Transverse colon (tissue), 4 donors: ENCODE measurements at regions not wholly inside any gene's neighbourhood (a gene's known extent, or its start where the extent isn't known, plus 50 kb on each side); places are given as distances from the start of the nearest gene placed in this dataset.

Source experiments
- DNase-seq: peaks from one replicate; pipeline ENCODE4 v3.0.0-alpha.2; 2019
- H3K27ac ChIP-seq, 4 donors: fragments of 200-600 bp; sonication (generic); 2 replicates each; pipeline ENCODE4 v1.5.1; 2016 to 2018; ENCODE audit warnings: inconsistent platforms in 4 of 4
- H3K27me3 ChIP-seq: fragments of 200-600 bp; sonication (generic); 2 replicates; pipeline ENCODE4 v1.5.1; 2017; ENCODE audit warnings: inconsistent platforms
- H3K36me3 ChIP-seq, 4 donors: fragments of 200-600 bp; sonication (generic); 2 replicates each; pipeline ENCODE4 v1.5.1; 2017 to 2019; ENCODE audit warnings: inconsistent platforms in 4 of 4
- H3K4me1 ChIP-seq, 4 donors: fragments of 200-600 bp; sonication (generic); 2 replicates each; pipeline ENCODE4 v1.5.1; 2017 to 2020; ENCODE audit warnings: inconsistent platforms in 4 of 4
- H3K4me3 ChIP-seq, 4 donors: fragments of 200-600 bp; sonication (generic); 1 replicate in 1 of 4; 2 replicates in 3 of 4; pipeline versions ENCODE4 v1.5.1 to v1.6.1; 2017 to 2019; ENCODE audit warnings: inconsistent platforms in 4 of 4
- H3K9me3 ChIP-seq, 2 donors: fragments of 200-600 bp; sonication (generic); 2 replicates each; pipeline ENCODE4 v1.5.1; 2017 to 2019; ENCODE audit warnings: inconsistent platforms in 2 of 2
- EP300 ChIP-seq: sonication (generic); formaldehyde crosslinking; IDR thresholded peaks from one replicate; pipeline ENCODE4 v1.6.1; 2017; ENCODE audit warnings: antibody characterized with exemption, low read depth
- POLR2A ChIP-seq: fragments of 450-650 bp; IDR thresholded peaks from one replicate; pipeline ENCODE4 v1.6.1; 2016; ENCODE audit warnings: antibody characterized with exemption, mild to moderate bottlenecking, moderate library complexity
- POLR2AphosphoS5 ChIP-seq, 3 donors: sonication (generic); formaldehyde crosslinking; IDR thresholded peaks; one replicate each; pipeline ENCODE4 v1.6.1; 2016; ENCODE audit warnings: antibody characterized with exemption in 3 of 3
- WGBS, 2 donors: methylation state at CpG; one replicate each; pipeline ENCODE4 v1.1.5; 2018; ENCODE audit warnings: low coverage in 1 of 2; 5-methylcytosine and 5-hydroxymethylcytosine counted together
- in situ Hi-C, 4 donors: fragments of 200-750 bp; cut with MboI; loops; one replicate each; pipeline versions ENCODE4 v1.15.0 to v1.15.1; 2017; ENCODE audit warnings: low sequenced_read_pairs in 3 of 4, low pct_ligation_motif_present in 1 of 4, low pct_unique_long_range_greater_than_20kb in 1 of 4
- intact Hi-C: fragments of 100-400 bp; cut with DNase I; formaldehyde crosslinking; loops from one replicate; pipeline ENCODE4 v1.15.1; 2023; ENCODE audit warnings: low total_unique reads
- TF ChIP-seq, protein P1 (sequence below), 5 experiments: fragments of 200-600 bp in 3 of 5; fragments of 450-650 bp in 2 of 5; sonication (generic) in 3 of 5; IDR thresholded peaks; 1 replicate in 2 of 5; 2 replicates in 3 of 5; pipeline ENCODE4 v1.5.1; 2016 to 2017; ENCODE audit warnings: antibody characterized with exemption in 5 of 5, inconsistent platforms in 3 of 5, mild to moderate bottlenecking in 2 of 5, moderate library complexity in 1 of 5

GRCh38 chr3:148202386-148202785 lies 495.3 kb upstream of the AGTR1 start:
- H3K27ac ChIP-seq, result no peak overlapping the region
- intact Hi-C loops, result no loop called here
- TF ChIP-seq, protein P1, sequence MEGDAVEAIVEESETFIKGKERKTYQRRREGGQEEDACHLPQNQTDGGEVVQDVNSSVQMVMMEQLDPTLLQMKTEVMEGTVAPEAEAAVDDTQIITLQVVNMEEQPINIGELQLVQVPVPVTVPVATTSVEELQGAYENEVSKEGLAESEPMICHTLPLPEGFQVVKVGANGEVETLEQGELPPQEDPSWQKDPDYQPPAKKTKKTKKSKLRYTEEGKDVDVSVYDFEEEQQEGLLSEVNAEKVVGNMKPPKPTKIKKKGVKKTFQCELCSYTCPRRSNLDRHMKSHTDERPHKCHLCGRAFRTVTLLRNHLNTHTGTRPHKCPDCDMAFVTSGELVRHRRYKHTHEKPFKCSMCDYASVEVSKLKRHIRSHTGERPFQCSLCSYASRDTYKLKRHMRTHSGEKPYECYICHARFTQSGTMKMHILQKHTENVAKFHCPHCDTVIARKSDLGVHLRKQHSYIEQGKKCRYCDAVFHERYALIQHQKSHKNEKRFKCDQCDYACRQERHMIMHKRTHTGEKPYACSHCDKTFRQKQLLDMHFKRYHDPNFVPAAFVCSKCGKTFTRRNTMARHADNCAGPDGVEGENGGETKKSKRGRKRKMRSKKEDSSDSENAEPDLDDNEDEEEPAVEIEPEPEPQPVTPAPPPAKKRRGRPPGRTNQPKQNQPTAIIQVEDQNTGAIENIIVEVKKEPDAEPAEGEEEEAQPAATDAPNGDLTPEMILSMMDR (IDR thresholded peaks at IDR 0.05), result no peak
- no peak for TF ChIP-seq POLR2AphosphoS5 (IDR thresholded peaks at IDR 0.05)
- TF ChIP-seq EP300, result no peak
- TF ChIP-seq POLR2A, result no peak
- in situ Hi-C loops, result no loop called here
- no peaks in the 10 kb centered on the region for H3K36me3 ChIP-seq
- H3K4me3 ChIP-seq, result no peak overlapping the region
- H3K9me3 ChIP-seq, result no peaks in the 10 kb centered on the region
- 33 to 50% methylated on average over 1 of the region's 1 CpG for WGBS, 2 donors
- no peaks in the 10 kb centered on the region for H3K4me1 ChIP-seq
- no peaks in the 10 kb centered on the region for H3K27me3 ChIP-seq
- DNase-seq, result no peak

- DNase-seq, result no peak
- TF ChIP-seq, protein P1 (IDR thresholded peaks at IDR 0.05), result no peak
- TF ChIP-seq POLR2AphosphoS5 (IDR thresholded peaks at IDR 0.05) (no peak), POLR2A (no peak), EP300 (no peak)
- no peaks in the 10 kb centered on the region for H3K36me3 ChIP-seq
- intact Hi-C loops, result no loop called here
- H3K27ac ChIP-seq, result no peak overlapping the region
- in situ Hi-C loops, result no loop called here
- no peak overlapping the region for H3K4me3 ChIP-seq
- H3K4me1 ChIP-seq, result no peaks in the 10 kb centered on the region
- no peaks in the 10 kb centered on the region for H3K9me3 ChIP-seq
- H3K27me3 ChIP-seq, result no peaks in the 10 kb centered on the region
- 56 to 59% methylated on average over 4 to 6 of the region's 6 CpGs for WGBS, 2 donors
Observed at GRCh38 chr3:148203297-148204010, 494.2 kb upstream of the AGTR1 start.

GRCh38 chr3:148204131-148204530 lies 493.6 kb upstream of the AGTR1 start:
- intact Hi-C loops (no loop called here), in situ Hi-C loops (no loop called here)
- TF ChIP-seq EP300, result no peak
- TF ChIP-seq, protein P1 (IDR thresholded peaks at IDR 0.05), result no peak
- TF ChIP-seq POLR2A, result no peak
- no peak for TF ChIP-seq POLR2AphosphoS5 (IDR thresholded peaks at IDR 0.05)
- no peaks in the 10 kb centered on the region for H3K9me3 ChIP-seq
- no peaks in the 10 kb centered on the region for H3K27me3 ChIP-seq
- no peak for DNase-seq
- no peak overlapping the region for H3K27ac ChIP-seq
- 50 to 58% methylated on average over 1 of the region's 1 CpG for WGBS, 2 donors
- no peaks in the 10 kb centered on the region for H3K4me1 ChIP-seq
- no peaks in the 10 kb centered on the region for H3K36me3 ChIP-seq
- no peak overlapping the region for H3K4me3 ChIP-seq

GRCh38 chr3:148205977-148206376 lies 491.7 kb upstream of the AGTR1 start:
- no peak for DNase-seq
- no peak overlapping the region for H3K27ac ChIP-seq
- in situ Hi-C loops, result no loop called here
- no peaks in the 10 kb centered on the region for H3K27me3 ChIP-seq
- 82 to 92% methylated on average over 2 of the region's 2 CpGs for WGBS, 2 donors
- no peaks in the 10 kb centered on the region for H3K36me3 ChIP-seq
- TF ChIP-seq, protein P1 (IDR thresholded peaks at IDR 0.05), result no peak
- TF ChIP-seq EP300 (no peak), POLR2A (no peak), POLR2AphosphoS5 (IDR thresholded peaks at IDR 0.05) (no peak)
- no peaks in the 10 kb centered on the region for H3K9me3 ChIP-seq
- intact Hi-C loops, result no loop called here
- H3K4me3 ChIP-seq, result no peak overlapping the region
- no peaks in the 10 kb centered on the region for H3K4me1 ChIP-seq
